Loucy (cell line): ENCODE measurements at regions not wholly inside any gene's neighbourhood (a gene's known extent, or its start where the extent isn't known, plus 50 kb on each side); places are given as distances from the start of the nearest gene placed in this dataset.

Source experiments
- CTCF ChIP-seq: fragments of 200-600 bp; sonication (generic); conservative IDR thresholded peaks from 2 replicates; pipeline ENCODE4 v1.5.1; 2014; ENCODE audit warnings: mild to moderate bottlenecking, antibody characterized with exemption, low read length
- EZH2phosphoT487 ChIP-seq: fragments of 200-600 bp; IDR thresholded peaks from 2 replicates; pipeline ENCODE4 v1.6.1; 2018; ENCODE audit warnings: antibody characterized with exemption, mild to moderate bottlenecking, moderate library complexity, borderline replicate concordance

- TF ChIP-seq CTCF (no peak), EZH2phosphoT487 (no peak)
Measured at GRCh38 chr2:21406386-21406785, 282.6 kb downstream of the TDRD15 start.
